ENCODE measurements at regions not wholly inside any gene's neighbourhood (a gene's known extent, or its start where the extent isn't known, plus 50 kb on each side); places are given as distances from the start of the nearest gene placed in this dataset.

GRCh38 chr15:47870956-47871625 lies 153.8 kb downstream of the SEMA6D start:
- Histone ChIP-seq H3K27ac (peak overlapping the region; percentile 58 to 65), H3K9me3 (peaks cover 0 to 7% (median 0%) of the 10 kb centered on the region in 3 donors), H3K4me1 (peaks cover 0 to 41% (median 33%) of the 10 kb centered on the region in 4 donors), H3K36me3 (no peaks in the 10 kb centered on the region), H3K27me3 (no peaks in the 10 kb centered on the region), H3K4me3 (no peak overlapping the region)
- intact Hi-C loops (cut with DNase I; ENCODE audit: low total_unique reads) = loop anchor here (5.0 kb wide), 1 partner anchor 149 kb away; no protein-coding TSS in a partner anchor
- no peak for TF ChIP-seq CTCF (IDR thresholded peaks at IDR 0.05)
- DNase-seq = no peak

- Histone ChIP-seq H3K27ac (peak overlapping the region in 1 of 2 donors; percentile 65), H3K36me3 (no peaks in the 10 kb centered on the region), H3K4me3 (no peak overlapping the region), H3K9me3 (peaks cover 0 to 7% (median 0%) of the 10 kb centered on the region in 3 donors), H3K27me3 (no peaks in the 10 kb centered on the region), H3K4me1 (peaks cover 0 to 41% (median 33%) of the 10 kb centered on the region in 4 donors)
- intact Hi-C loops (cut with DNase I; ENCODE audit: low total_unique reads) = loop anchor here (5.0 kb wide), 1 partner anchor 150 kb away; no protein-coding TSS in a partner anchor
- TF ChIP-seq CTCF (IDR thresholded peaks at IDR 0.05) = no peak
- no peak for DNase-seq
These were observed 154.9 kb downstream of the SEMA6D start for GRCh38 chr15:47872208-47872607.

- H3K27ac ChIP-seq = peak overlapping the region; percentile 41 to 65
- DNase-seq = peak; percentile 36 to 68
- intact Hi-C loops (cut with DNase I; ENCODE audit: low total_unique reads) = loop anchor here (5.0 kb wide), 1 partner anchor 151 kb away; no protein-coding TSS in a partner anchor
These were observed 155.6 kb downstream of the SEMA6D start for GRCh38 chr15:47872869-47873432.

GRCh38 chr15:47876986-47877385 lies 159.7 kb downstream of the SEMA6D start:
- Histone ChIP-seq H3K4me1 (peaks cover 0 to 19% (median 17%) of the 10 kb centered on the region in 4 donors), H3K9me3 (no peaks in the 10 kb centered on the region), H3K27ac (no peak overlapping the region), H3K4me3 (no peak overlapping the region), H3K27me3 (no peaks in the 10 kb centered on the region), H3K36me3 (no peaks in the 10 kb centered on the region)
- TF ChIP-seq CTCF (IDR thresholded peaks at IDR 0.05) = no peak
- intact Hi-C loops (cut with DNase I; ENCODE audit: low total_unique reads) = no loop called here
- DNase-seq = no peak

More at GRCh38 chr15:47872869-47873432, 155.6 kb downstream of the SEMA6D start:
- TF ChIP-seq CTCF (IDR thresholded peaks at IDR 0.05) = no peak
- H3K4me3 ChIP-seq = no peak overlapping the region
- peaks cover 0 to 7% (median 0%) of the 10 kb centered on the region in 3 donors for H3K9me3 ChIP-seq
- H3K4me1 ChIP-seq = peaks cover 0 to 41% (median 33%) of the 10 kb centered on the region in 4 donors
- H3K27me3 ChIP-seq = no peaks in the 10 kb centered on the region
- no peaks in the 10 kb centered on the region for H3K36me3 ChIP-seq

GRCh38 chr15:47877836-47878235 lies 160.5 kb downstream of the SEMA6D start:
- H3K4me1 ChIP-seq = peaks cover 0 to 13% (median 9%) of the 10 kb centered on the region in 4 donors
- no peaks in the 10 kb centered on the region for H3K36me3 ChIP-seq
- intact Hi-C loops (cut with DNase I; ENCODE audit: low total_unique reads) = no loop called here
- no peak for DNase-seq
- H3K27ac ChIP-seq = no peak overlapping the region
- no peaks in the 10 kb centered on the region for H3K27me3 ChIP-seq
- no peak overlapping the region for H3K4me3 ChIP-seq
- TF ChIP-seq CTCF (IDR thresholded peaks at IDR 0.05) = no peak
- no peaks in the 10 kb centered on the region for H3K9me3 ChIP-seq
